PC-3 (cell line): ENCODE measurements at regions not wholly inside any gene's neighbourhood (a gene's known extent, or its start where the extent isn't known, plus 50 kb on each side); places are given as distances from the start of the nearest gene placed in this dataset.
A peak's percentile ranks its signal among the peaks of the same experiment; 100 is the strongest.

Experiments
- ATAC-seq: fragments of 200-7000 bp; cut with Tn5 transposase; 2 replicates; pipeline ENCODE4 v1.9.1; 2020; ENCODE audit warnings: mild to moderate bottlenecking, moderate library complexity
- BruUV-seq: library from RNA; stranded (reverse); fragments of 400-500 nt; replicated peaks from 2 replicates; lab custom pipeline; 2021; lab: Mats Ljungman, UMichigan
- CTCF ChIA-PET: fragments of 300-600 bp; sonication (Branson Sonifier 250); formaldehyde crosslinking; loops from one replicate; lab custom pipeline; 2022; ENCODE audit warnings: antibody characterized with exemption; lab: Charles Lee
- POLR2A ChIA-PET: fragments of 300-600 bp; sonication (Branson Sonifier 250); formaldehyde crosslinking; loops from one replicate; lab custom pipeline; 2022; ENCODE audit warnings: antibody characterized with exemption; ENCODE audit not compliant: unreplicated experiment; lab: Charles Lee
- DNase-seq: peaks from one replicate; pipeline ENCODE4 v3.0.0-alpha.2; 2015
- H2AFZ ChIP-seq: fragments of 300-600 bp; sonication (generic); 2 replicates; pipeline ENCODE4 v1.6.0; 2016; ENCODE audit warnings: antibody characterized with exemption, low read length
- H3F3A ChIP-seq: fragments of 300-600 bp; sonication (generic); one replicate; pipeline ENCODE4 v1.6.0; 2017; ENCODE audit warnings: antibody characterized with exemption, low read length, control low read depth, mild to moderate bottlenecking; ENCODE audit not compliant: unreplicated experiment
- H3K27ac ChIP-seq: fragments of 300-600 bp; sonication (generic); 2 replicates; pipeline ENCODE4 v1.5.1; 2016; ENCODE audit warnings: mild to moderate bottlenecking, low read length
- H3K27me3 ChIP-seq: fragments of 300-600 bp; sonication (generic); 2 replicates; pipeline ENCODE4 v1.6.1; 2016; ENCODE audit warnings: low read length, mixed read lengths
- H3K36me3 ChIP-seq: fragments of 300-600 bp; sonication (generic); 2 replicates; pipeline ENCODE4 v1.6.1; 2016; ENCODE audit warnings: low read depth, mixed run types, low read length, mixed read lengths
- H3K4me1 ChIP-seq: fragments of 300-600 bp; sonication (generic); 2 replicates; pipeline ENCODE4 v1.5.1; 2016; ENCODE audit warnings: low read length; ENCODE audit not compliant: insufficient read depth
- H3K4me2 ChIP-seq: fragments of 300-600 bp; sonication (generic); 2 replicates; pipeline ENCODE4 v1.6.0; 2016; ENCODE audit warnings: low read length
- H3K4me3 ChIP-seq: fragments of 300-600 bp; sonication (generic); 2 replicates; pipeline ENCODE4 v1.5.1; 2016; ENCODE audit warnings: mild to moderate bottlenecking, low read length, mixed read lengths
- H3K79me2 ChIP-seq: fragments of 300-600 bp; sonication (generic); 2 replicates; pipeline ENCODE4 v1.6.1; 2017; ENCODE audit warnings: low read length, mixed read lengths
- H3K9ac ChIP-seq: fragments of 300-600 bp; sonication (generic); 2 replicates; pipeline ENCODE4 v1.6.0; 2016; ENCODE audit warnings: mild to moderate bottlenecking, low read length
- H3K9me2 ChIP-seq: fragments of 300-600 bp; sonication (generic); replicated peaks from 2 replicates; pipeline ENCODE4 v1.6.1; 2016; ENCODE audit warnings: mixed run types, low read length, mixed read lengths
- H3K9me3 ChIP-seq: fragments of 300-600 bp; sonication (generic); 2 replicates; pipeline ENCODE4 v1.6.1; 2016; ENCODE audit warnings: low read length, mixed read lengths
- H4K20me1 ChIP-seq: fragments of 300-600 bp; sonication (generic); 2 replicates; pipeline ENCODE4 v1.6.1; 2016; ENCODE audit warnings: low read length, mixed read lengths
- EZH2 ChIP-seq: fragments of 300-600 bp; sonication (generic); IDR thresholded peaks from one replicate; pipeline ENCODE4 v1.6.1; 2017; ENCODE audit warnings: antibody characterized with exemption, mild to moderate bottlenecking, low read length; ENCODE audit not compliant: unreplicated experiment
- EZH2phosphoT487 ChIP-seq: fragments of 300-600 bp; sonication (generic); IDR thresholded peaks from 2 replicates; pipeline ENCODE4 v1.6.1; 2018; ENCODE audit warnings: mild to moderate bottlenecking, antibody characterized with exemption, low read length, borderline replicate concordance
- intact Hi-C: fragments of 100-400 bp; cut with micrococcal nuclease; formaldehyde crosslinking; loops from 2 replicates; pipeline ENCODE4 v1.9.0; 2023
- TF ChIP-seq, protein P1 (sequence below): fragments of 300-600 bp; sonication (generic); conservative IDR thresholded peaks from 2 replicates; pipeline ENCODE4 v1.5.1; 2017; ENCODE audit warnings: antibody characterized with exemption, low read depth, mild to moderate bottlenecking, low read length

DNA sequence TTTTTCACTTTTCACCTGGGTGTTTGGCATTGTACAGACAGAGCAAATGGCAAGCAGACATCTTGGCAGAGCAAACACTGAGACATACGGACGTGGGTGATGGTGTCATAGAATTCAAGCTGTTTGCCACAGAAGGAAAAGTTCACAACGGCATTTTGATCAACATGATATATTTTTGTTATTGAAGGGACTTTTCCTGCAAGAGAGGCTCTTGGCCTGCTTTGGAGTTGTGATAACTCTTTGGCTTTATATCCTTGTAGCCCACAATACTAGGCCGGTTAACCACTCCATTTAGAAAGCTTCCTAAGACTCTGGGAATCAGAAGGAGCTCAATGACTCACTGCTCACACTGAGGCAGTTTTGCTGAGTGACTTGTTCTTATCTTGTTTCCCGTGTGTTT, 1038.3 kb downstream of the TLE1 start:
- Histone ChIP-seq H3K9me3 (no peaks in the 10 kb centered on the region), H3K4me1 (peaks cover 12% of the 10 kb centered on the region; the same call in 1 of the 2 replicates), H4K20me1 (no peaks in the 10 kb centered on the region), H3K27ac (no peak overlapping the region), H3K4me2 (no peak overlapping the region), H2AFZ (no peak overlapping the region), H3K4me3 (no peak overlapping the region), H3K9ac (no peak overlapping the region), H3K9me2 (no peaks in the 10 kb centered on the region), H3F3A (no peaks in the 10 kb centered on the region), H3K79me2 (no peaks in the 10 kb centered on the region), H3K36me3 (no peaks in the 10 kb centered on the region), H3K27me3 (no peaks in the 10 kb centered on the region)
- peak; percentile 22 for DNase-seq
- ChIA-PET POLR2A (no interaction called here), CTCF (no interaction called here)
- ATAC-seq = no peak
- intact Hi-C loops = no loop called here
- BruUV-seq = no TSS peak
- TF ChIP-seq EZH2phosphoT487 (no peak), EZH2 (no peak)
- TF ChIP-seq, protein P1, sequence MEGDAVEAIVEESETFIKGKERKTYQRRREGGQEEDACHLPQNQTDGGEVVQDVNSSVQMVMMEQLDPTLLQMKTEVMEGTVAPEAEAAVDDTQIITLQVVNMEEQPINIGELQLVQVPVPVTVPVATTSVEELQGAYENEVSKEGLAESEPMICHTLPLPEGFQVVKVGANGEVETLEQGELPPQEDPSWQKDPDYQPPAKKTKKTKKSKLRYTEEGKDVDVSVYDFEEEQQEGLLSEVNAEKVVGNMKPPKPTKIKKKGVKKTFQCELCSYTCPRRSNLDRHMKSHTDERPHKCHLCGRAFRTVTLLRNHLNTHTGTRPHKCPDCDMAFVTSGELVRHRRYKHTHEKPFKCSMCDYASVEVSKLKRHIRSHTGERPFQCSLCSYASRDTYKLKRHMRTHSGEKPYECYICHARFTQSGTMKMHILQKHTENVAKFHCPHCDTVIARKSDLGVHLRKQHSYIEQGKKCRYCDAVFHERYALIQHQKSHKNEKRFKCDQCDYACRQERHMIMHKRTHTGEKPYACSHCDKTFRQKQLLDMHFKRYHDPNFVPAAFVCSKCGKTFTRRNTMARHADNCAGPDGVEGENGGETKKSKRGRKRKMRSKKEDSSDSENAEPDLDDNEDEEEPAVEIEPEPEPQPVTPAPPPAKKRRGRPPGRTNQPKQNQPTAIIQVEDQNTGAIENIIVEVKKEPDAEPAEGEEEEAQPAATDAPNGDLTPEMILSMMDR = no peak

GRCh38 chr9:80649496-80649895, 1039.9 kb downstream of the TLE1 start:
- CTCF ChIA-PET = no interaction called here

GRCh38 chr9:80649001-80649420, 1040.3 kb downstream of the TLE1 start:
- no peaks in the 10 kb centered on the region for H3F3A ChIP-seq
- H3K9ac ChIP-seq = no peak overlapping the region
- no peaks in the 10 kb centered on the region for H3K27me3 ChIP-seq
- ATAC-seq (no peak), DNase-seq (peak; percentile 48)
- H3K4me3 ChIP-seq = no peak overlapping the region
- intact Hi-C loops = no loop called here
- H3K9me2 ChIP-seq = no peaks in the 10 kb centered on the region
- ChIA-PET POLR2A (no interaction called here), CTCF (no interaction called here)
- no TSS peak for BruUV-seq
- no peaks in the 10 kb centered on the region for H4K20me1 ChIP-seq
- no peaks in the 10 kb centered on the region for H3K9me3 ChIP-seq
- TF ChIP-seq, protein P1 = no peak
- TF ChIP-seq EZH2phosphoT487 (no peak), EZH2 (no peak)
- peaks cover 12% of the 10 kb centered on the region; the same call in 1 of the 2 replicates for H3K4me1 ChIP-seq
- H3K4me2 ChIP-seq = no peak overlapping the region
- H2AFZ ChIP-seq = no peak overlapping the region
- no peak overlapping the region for H3K27ac ChIP-seq
- no peaks in the 10 kb centered on the region for H3K79me2 ChIP-seq
- no peaks in the 10 kb centered on the region for H3K36me3 ChIP-seq

More at GRCh38 chr9:80649496-80649895, 1039.9 kb downstream of the TLE1 start:
- POLR2A ChIA-PET = no interaction called here
- Histone ChIP-seq H4K20me1 (no peaks in the 10 kb centered on the region), H2AFZ (no peak overlapping the region), H3K9ac (no peak overlapping the region), H3K4me2 (no peak overlapping the region), H3K4me1 (peaks cover 12% of the 10 kb centered on the region; the same call in 1 of the 2 replicates), H3K27ac (no peak overlapping the region), H3K9me3 (no peaks in the 10 kb centered on the region), H3K79me2 (no peaks in the 10 kb centered on the region), H3K4me3 (no peak overlapping the region), H3F3A (no peaks in the 10 kb centered on the region), H3K9me2 (no peaks in the 10 kb centered on the region), H3K36me3 (no peaks in the 10 kb centered on the region), H3K27me3 (no peaks in the 10 kb centered on the region)
- TF ChIP-seq, protein P1 = no peak
- TF ChIP-seq EZH2 (no peak), EZH2phosphoT487 (no peak)
- intact Hi-C loops = no loop called here
- BruUV-seq = no TSS peak
- ATAC-seq (no peak), DNase-seq (no peak)
